ENCODE measurements at regions not wholly inside any gene's neighbourhood (a gene's known extent, or its start where the extent isn't known, plus 50 kb on each side); places are given as distances from the start of the nearest gene placed in this dataset.

GRCh38 chr2:57370882-57371585, 675.6 kb upstream of the VRK2 start:
- TF ChIP-seq POLR2AphosphoS5 (IDR thresholded peaks at IDR 0.05; ENCODE audit: borderline replicate concordance, low read depth, low read length) (no peak), EZH2 (IDR thresholded peaks at IDR 0.05) (no peak)
